HCT116 (cell line): ENCODE measurements at regions not wholly inside any gene's neighbourhood (a gene's known extent, or its start where the extent isn't known, plus 50 kb on each side); places are given as distances from the start of the nearest gene placed in this dataset.

ENCODE experiments used
- ATAC-seq: fragments of 200-7000 bp; cut with Tn5 transposase; 2 replicates; pipeline ENCODE4 v1.9.1; 2020; ENCODE audit warnings: mild to moderate bottlenecking, moderate library complexity
- BruUV-seq: library from RNA; stranded (reverse); fragments of 400-500 nt; replicated peaks from 2 replicates; lab custom pipeline; 2021; lab: Mats Ljungman, UMichigan
- CTCF ChIA-PET: fragments of 300-600 bp; sonication (Branson Sonifier 250); formaldehyde crosslinking; loops from one replicate; lab custom pipeline; 2021; ENCODE audit warnings: antibody characterized with exemption; lab: Charles Lee
- POLR2A ChIA-PET: fragments of 300-600, 350-600 bp; sonication (Branson Sonifier 250); formaldehyde crosslinking; loops from one replicate; lab custom pipeline; 2021; ENCODE audit warnings: antibody characterized with exemption; lab: Charles Lee
- RAD21 ChIA-PET, 2 experiments: fragments of 300-600 bp; sonication (Branson Sonifier 250); formaldehyde crosslinking; loops; one replicate each; lab custom pipeline; 2023; ENCODE audit warnings: low total read pairs in 2 of 2; ENCODE audit not compliant: uncharacterized antibody in 2 of 2, unreplicated experiment in 2 of 2, low non-redundant PET in 1 of 2; lab: Charles Lee
- DNase-seq: peaks from one replicate; pipeline ENCODE4 v3.0.0-alpha.2; 2010; ENCODE audit warnings: low read depth, low spot score
- H2AFZ ChIP-seq: fragments of 200-600 bp; shearing (Covaris generic), sonication (generic); 2 replicates; pipeline ENCODE4 v1.6.1; 2017; ENCODE audit warnings: low read depth, mixed run types, mixed read lengths, antibody characterized with exemption, low read length; ENCODE audit not compliant: poor library complexity, severe bottlenecking
- H3K27ac ChIP-seq: 2 replicates; pipeline ENCODE4 v1.5.1; 2012; ENCODE audit warnings: low read depth, low read length
- H3K27me3 ChIP-seq: fragments of 200-600 bp; sonication (generic); 2 replicates; pipeline ENCODE4 v1.6.1; 2016; ENCODE audit warnings: mixed run types, low read length, mixed read lengths; ENCODE audit not compliant: insufficient read depth
- H3K36me3 ChIP-seq, 2 experiments: fragments of 200-500 bp in 1 of 2; fragments of 200-600 bp in 1 of 2; sonication (Bioruptor generic) in 1 of 2; sonication (generic) in 1 of 2; 2 replicates each; pipeline versions ENCODE4 v1.5.1 to v1.6.1; 2014 to 2016; ENCODE audit warnings: low read length in 2 of 2, inconsistent platforms in 1 of 2, mixed read lengths in 1 of 2, mixed run types in 1 of 2; ENCODE audit not compliant: insufficient read depth in 2 of 2, control insufficient read depth in 1 of 2
- H3K4me1 ChIP-seq, 2 experiments: fragments of 200-600 bp in 1 of 2; sonication (generic) in 1 of 2; 2 replicates each; pipeline versions ENCODE4 v1.5.1 to v1.6.1; 2012 to 2017; ENCODE audit warnings: low read length in 2 of 2, inconsistent platforms in 1 of 2, mild to moderate bottlenecking in 1 of 2, mixed read lengths in 1 of 2, mixed run types in 1 of 2, moderate library complexity in 1 of 2; ENCODE audit not compliant: insufficient read depth in 2 of 2, control insufficient read depth in 1 of 2
- H3K4me2 ChIP-seq: fragments of 200-600 bp; sonication (generic); 2 replicates; pipeline ENCODE4 v1.6.1; 2017; ENCODE audit warnings: mixed run types, low read length, mixed read lengths
- H3K4me3 ChIP-seq, 2 experiments: fragments of 200-600 bp in 1 of 2; sonication (generic) in 1 of 2; replicated peaks in 1 of 2; 2 replicates each; pipeline ENCODE4 v1.5.1; 2011 to 2016; ENCODE audit warnings: low read length in 2 of 2, control low read depth in 1 of 2, low read depth in 1 of 2, mild to moderate bottlenecking in 1 of 2, mixed read lengths in 1 of 2, mixed run types in 1 of 2
- H3K79me2 ChIP-seq: fragments of 200-600 bp; sonication (generic); 2 replicates; pipeline ENCODE4 v1.6.1; 2017; ENCODE audit warnings: mild to moderate bottlenecking, mixed run types, low read length, moderate library complexity, mixed read lengths; ENCODE audit not compliant: insufficient read depth
- H3K9ac ChIP-seq: fragments of 200-600 bp; sonication (generic); 2 replicates; pipeline ENCODE4 v1.6.1; 2016; ENCODE audit warnings: low read length, mixed read lengths
- H3K9me2 ChIP-seq: fragments of 200-600 bp; sonication (generic), shearing (Covaris generic); 2 replicates; pipeline ENCODE4 v1.6.1; 2017; ENCODE audit warnings: mixed run types, mild to moderate bottlenecking, moderate library complexity; ENCODE audit not compliant: insufficient read depth
- H3K9me3 ChIP-seq, 2 experiments: fragments of 200-500 bp in 1 of 2; fragments of 200-600 bp in 1 of 2; sonication (Bioruptor generic) in 1 of 2; sonication (generic) in 1 of 2; 2 replicates each; pipeline ENCODE4 v1.6.1; 2014 to 2017; ENCODE audit warnings: low read length in 2 of 2, mixed read lengths in 2 of 2, inconsistent platforms in 1 of 2, low read depth in 1 of 2, mild to moderate bottlenecking in 1 of 2, mixed run types in 1 of 2, moderate library complexity in 1 of 2; ENCODE audit not compliant: control insufficient read depth in 1 of 2, insufficient read depth in 1 of 2
- H4K20me1 ChIP-seq: fragments of 200-600 bp; sonication (generic), shearing (Covaris generic); 2 replicates; pipeline ENCODE4 v1.6.1; 2017; ENCODE audit warnings: mixed run types, mild to moderate bottlenecking, moderate library complexity; ENCODE audit not compliant: insufficient read depth
- CBX3 ChIP-seq: IDR thresholded peaks from 2 replicates; pipeline ENCODE4 v1.6.1; 2012; ENCODE audit warnings: low read depth
- TCF7L2 ChIP-seq: IDR thresholded peaks from 2 replicates; pipeline ENCODE4 v1.7.0; 2011; ENCODE audit warnings: borderline replicate concordance, inconsistent platforms; ENCODE audit not compliant: insufficient read depth, insufficient read length; ENCODE audit errors: extremely low read depth
- intact Hi-C: fragments of 100-400 bp; cut with micrococcal nuclease; formaldehyde crosslinking; loops from 2 replicates; pipeline ENCODE4 v1.10.0; 2022
- TF ChIP-seq, protein P1 (sequence below): IDR thresholded peaks from 2 replicates; pipeline ENCODE4 v1.6.1; 2011; ENCODE audit warnings: mild to moderate bottlenecking, low read length, moderate library complexity; ENCODE audit not compliant: insufficient replicate concordance; ENCODE audit errors: extremely low read depth
- TF ChIP-seq, protein P2 (sequence below): IDR thresholded peaks from 2 replicates; pipeline ENCODE4 v1.6.1; 2012; ENCODE audit warnings: low read depth

DNA sequence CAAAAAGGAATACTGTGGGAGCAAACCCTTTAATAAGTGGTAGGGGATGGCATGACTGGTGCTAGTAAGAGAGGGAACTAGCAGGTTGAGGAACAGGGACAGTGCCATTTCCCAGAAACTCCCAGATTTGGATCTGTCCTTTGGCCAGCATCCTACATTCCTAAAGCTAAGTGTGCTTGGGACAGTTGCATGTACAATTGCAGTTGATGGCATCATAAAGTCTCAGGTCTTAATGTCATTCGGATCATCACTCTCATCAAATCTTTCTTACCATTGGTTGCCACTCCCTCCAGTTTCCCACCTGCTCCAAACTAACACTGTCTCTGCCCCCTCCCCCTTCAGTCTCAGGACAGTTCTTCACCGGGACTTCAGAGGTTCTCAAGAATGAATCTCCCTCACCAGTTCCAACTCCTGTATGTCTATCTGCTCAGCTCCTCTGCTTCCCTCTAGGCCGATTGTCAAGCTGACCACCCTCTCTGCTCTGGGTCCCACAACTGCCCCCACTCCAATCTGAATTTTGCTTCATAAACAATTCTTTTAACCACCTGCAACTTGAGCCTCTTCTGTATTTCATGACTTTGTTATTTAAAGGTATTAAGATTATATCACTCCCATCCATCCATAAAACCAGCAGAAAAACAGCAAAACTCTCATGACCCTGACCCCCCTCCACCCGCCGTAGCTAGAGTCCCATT, 260.8 kb downstream of the CGGBP1 start:
- H3K27ac ChIP-seq = no peak overlapping the region
- 0 out of 2 replicates have a peak, but pooled peaks cover 5% of the 10 kb centered on the region for H3K27me3 ChIP-seq
- BruUV-seq = no TSS peak
- H3K9ac ChIP-seq = no peak overlapping the region
- no peaks in the 10 kb centered on the region for H4K20me1 ChIP-seq
- TF ChIP-seq CBX3 = no peak
- no peak for TF ChIP-seq TCF7L2
- TF ChIP-seq, protein P1, sequence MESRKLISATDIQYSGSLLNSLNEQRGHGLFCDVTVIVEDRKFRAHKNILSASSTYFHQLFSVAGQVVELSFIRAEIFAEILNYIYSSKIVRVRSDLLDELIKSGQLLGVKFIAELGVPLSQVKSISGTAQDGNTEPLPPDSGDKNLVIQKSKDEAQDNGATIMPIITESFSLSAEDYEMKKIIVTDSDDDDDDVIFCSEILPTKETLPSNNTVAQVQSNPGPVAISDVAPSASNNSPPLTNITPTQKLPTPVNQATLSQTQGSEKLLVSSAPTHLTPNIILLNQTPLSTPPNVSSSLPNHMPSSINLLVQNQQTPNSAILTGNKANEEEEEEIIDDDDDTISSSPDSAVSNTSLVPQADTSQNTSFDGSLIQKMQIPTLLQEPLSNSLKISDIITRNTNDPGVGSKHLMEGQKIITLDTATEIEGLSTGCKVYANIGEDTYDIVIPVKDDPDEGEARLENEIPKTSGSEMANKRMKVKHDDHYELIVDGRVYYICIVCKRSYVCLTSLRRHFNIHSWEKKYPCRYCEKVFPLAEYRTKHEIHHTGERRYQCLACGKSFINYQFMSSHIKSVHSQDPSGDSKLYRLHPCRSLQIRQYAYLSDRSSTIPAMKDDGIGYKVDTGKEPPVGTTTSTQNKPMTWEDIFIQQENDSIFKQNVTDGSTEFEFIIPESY = no peak
- TF ChIP-seq, protein P2, sequence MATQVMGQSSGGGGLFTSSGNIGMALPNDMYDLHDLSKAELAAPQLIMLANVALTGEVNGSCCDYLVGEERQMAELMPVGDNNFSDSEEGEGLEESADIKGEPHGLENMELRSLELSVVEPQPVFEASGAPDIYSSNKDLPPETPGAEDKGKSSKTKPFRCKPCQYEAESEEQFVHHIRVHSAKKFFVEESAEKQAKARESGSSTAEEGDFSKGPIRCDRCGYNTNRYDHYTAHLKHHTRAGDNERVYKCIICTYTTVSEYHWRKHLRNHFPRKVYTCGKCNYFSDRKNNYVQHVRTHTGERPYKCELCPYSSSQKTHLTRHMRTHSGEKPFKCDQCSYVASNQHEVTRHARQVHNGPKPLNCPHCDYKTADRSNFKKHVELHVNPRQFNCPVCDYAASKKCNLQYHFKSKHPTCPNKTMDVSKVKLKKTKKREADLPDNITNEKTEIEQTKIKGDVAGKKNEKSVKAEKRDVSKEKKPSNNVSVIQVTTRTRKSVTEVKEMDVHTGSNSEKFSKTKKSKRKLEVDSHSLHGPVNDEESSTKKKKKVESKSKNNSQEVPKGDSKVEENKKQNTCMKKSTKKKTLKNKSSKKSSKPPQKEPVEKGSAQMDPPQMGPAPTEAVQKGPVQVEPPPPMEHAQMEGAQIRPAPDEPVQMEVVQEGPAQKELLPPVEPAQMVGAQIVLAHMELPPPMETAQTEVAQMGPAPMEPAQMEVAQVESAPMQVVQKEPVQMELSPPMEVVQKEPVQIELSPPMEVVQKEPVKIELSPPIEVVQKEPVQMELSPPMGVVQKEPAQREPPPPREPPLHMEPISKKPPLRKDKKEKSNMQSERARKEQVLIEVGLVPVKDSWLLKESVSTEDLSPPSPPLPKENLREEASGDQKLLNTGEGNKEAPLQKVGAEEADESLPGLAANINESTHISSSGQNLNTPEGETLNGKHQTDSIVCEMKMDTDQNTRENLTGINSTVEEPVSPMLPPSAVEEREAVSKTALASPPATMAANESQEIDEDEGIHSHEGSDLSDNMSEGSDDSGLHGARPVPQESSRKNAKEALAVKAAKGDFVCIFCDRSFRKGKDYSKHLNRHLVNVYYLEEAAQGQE = no peak
- no peak overlapping the region for H3K4me3 ChIP-seq
- H3K9me3 ChIP-seq = no peaks in the 10 kb centered on the region
- H3K4me1 ChIP-seq = no peaks in the 10 kb centered on the region
- ATAC-seq = no peak
- H3K4me2 ChIP-seq = no peak overlapping the region
- intact Hi-C loops = no loop called here
- H2AFZ ChIP-seq = no peak overlapping the region
- ChIA-PET POLR2A (no interaction called here), RAD21 (no interaction called here), CTCF (no interaction called here)
- no peaks in the 10 kb centered on the region for H3K36me3 ChIP-seq
- H3K9me2 ChIP-seq = no peaks in the 10 kb centered on the region
- H3K79me2 ChIP-seq = no peaks in the 10 kb centered on the region
- DNase-seq = no peak
